Limb (tissue), 2 donors: ENCODE measurements at regions not wholly inside any gene's neighbourhood (a gene's known extent, or its start where the extent isn't known, plus 50 kb on each side); places are given as distances from the start of the nearest gene placed in this dataset.
A peak's percentile ranks its signal among the peaks of the same experiment; 100 is the strongest.
"Not testable (repeated sequence)": the region's sequence is repeated elsewhere in the genome, so short reads cannot be mapped to it uniquely, and the experiment has no call there.

Experiments
- DNase-seq, 2 donors: peaks; one replicate each; pipeline ENCODE4 v3.0.0-alpha.2; 2016; ENCODE audit errors: extremely low spot score in 2 of 2

GRCh38 chr2:64743739-64744330 lies 90.1 kb upstream of the SERTAD2 start:
- DNase-seq: no peak

DNA sequence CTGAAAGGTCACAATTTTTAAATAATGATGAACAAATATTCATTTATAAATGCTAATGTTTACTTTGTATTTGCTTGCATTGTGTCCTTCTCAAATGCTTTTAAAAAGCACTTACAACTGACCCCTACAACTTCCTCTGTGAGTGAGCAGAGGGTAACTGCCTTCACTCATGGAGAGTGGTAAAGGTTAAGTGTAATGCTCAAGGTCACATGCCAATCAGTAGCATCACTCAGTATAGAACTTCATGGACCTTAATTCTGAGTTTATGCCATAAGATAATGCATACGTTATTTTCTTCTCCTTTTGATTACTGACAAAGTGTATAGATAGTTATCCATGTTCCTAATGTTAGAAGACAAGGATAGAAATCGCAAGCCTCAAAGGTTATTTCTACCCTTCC lies 91.8 kb upstream of the SERTAD2 start:
- DNase-seq: no peak

- not testable (repeated sequence) for DNase-seq
Measured at GRCh38 chr2:64747690-64748091, 94.0 kb upstream of the SERTAD2 start.

DNA sequence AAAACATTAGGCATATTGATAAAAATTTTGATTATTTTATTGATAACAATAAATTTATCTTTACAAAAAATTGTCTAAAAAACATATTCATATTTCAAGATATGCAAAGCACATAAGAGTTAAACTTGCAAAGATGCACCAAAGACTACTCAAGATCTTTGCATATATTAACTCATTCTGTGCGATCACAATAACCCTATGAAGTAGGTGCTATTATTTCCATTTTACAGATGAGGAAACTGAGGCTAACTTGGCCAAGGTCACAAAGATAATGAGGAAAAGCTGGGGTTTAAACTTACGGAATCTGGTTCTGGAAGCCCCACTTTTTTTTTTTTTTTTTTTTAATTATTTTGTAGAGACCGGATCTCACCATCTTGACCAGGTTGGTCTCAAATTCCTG lies 94.4 kb upstream of the SERTAD2 start:
- no peak for DNase-seq

- no peak for DNase-seq
Measured at GRCh38 chr2:64748561-64748960, 94.8 kb upstream of the SERTAD2 start.

GRCh38 chr2:64749446-64749845 lies 95.7 kb upstream of the SERTAD2 start:
- DNase-seq: no peak

- DNase-seq: peak in 1 of 2 donors; percentile 79
Measured at GRCh38 chr2:64750001-64750816, 96.5 kb upstream of the SERTAD2 start.

GRCh38 chr2:64750817-64751285 lies 97.1 kb upstream of the SERTAD2 start:
- DNase-seq: peak; percentile 100

- peak in 1 of 2 donors; percentile 42 for DNase-seq
Measured at GRCh38 chr2:64751286-64752260, 97.9 kb upstream of the SERTAD2 start.

- no peak for DNase-seq
Measured at GRCh38 chr2:64753399-64753798, 99.7 kb upstream of the SERTAD2 start.

DNA sequence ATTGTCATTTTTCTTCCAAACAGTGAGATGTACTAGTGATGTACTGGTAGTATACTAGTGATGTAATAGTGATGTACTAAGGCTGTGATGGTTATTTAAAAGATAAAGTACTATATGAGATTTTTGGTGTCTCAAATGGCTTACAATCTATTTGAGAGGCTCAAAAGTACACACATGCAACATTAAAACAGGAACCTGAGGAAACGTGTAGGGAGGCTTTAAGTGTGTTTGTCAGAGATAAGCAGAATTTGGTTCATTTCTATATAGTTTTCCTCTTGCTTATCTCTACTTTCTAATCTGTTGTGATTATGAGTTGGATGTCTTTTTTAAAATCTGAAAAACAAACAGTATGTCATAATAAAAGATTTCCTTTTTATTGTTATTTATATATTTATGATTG lies 100.9 kb upstream of the SERTAD2 start:
- no peak for DNase-seq

GRCh38 chr2:64757126-64757525 lies 103.4 kb upstream of the SERTAD2 start:
- no peak for DNase-seq

- DNase-seq: no peak
Measured at GRCh38 chr2:64760128-64760527, 106.4 kb upstream of the SERTAD2 start.

- no peak for DNase-seq
Measured at GRCh38 chr2:64762301-64762997, 108.7 kb upstream of the SERTAD2 start.

DNA sequence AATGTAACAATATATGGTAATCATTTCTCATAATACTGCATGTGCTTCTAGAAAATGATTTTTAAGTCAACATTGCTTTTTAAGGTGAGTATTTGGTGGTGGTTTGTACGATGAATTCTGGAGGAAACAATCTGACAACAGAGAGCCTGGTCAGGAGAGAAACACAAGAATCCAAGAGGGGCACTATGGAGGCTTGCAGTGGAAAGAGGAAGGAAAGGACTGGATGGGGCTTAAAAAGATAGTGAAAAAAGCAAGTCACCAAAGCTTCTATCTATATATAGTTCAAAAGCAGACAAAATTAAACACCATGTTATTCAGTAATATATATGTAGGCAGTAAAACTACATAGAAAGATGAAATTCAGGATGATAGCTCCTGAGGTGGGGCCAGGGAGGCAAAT lies 109.4 kb upstream of the SERTAD2 start:
- no peak for DNase-seq

DNA sequence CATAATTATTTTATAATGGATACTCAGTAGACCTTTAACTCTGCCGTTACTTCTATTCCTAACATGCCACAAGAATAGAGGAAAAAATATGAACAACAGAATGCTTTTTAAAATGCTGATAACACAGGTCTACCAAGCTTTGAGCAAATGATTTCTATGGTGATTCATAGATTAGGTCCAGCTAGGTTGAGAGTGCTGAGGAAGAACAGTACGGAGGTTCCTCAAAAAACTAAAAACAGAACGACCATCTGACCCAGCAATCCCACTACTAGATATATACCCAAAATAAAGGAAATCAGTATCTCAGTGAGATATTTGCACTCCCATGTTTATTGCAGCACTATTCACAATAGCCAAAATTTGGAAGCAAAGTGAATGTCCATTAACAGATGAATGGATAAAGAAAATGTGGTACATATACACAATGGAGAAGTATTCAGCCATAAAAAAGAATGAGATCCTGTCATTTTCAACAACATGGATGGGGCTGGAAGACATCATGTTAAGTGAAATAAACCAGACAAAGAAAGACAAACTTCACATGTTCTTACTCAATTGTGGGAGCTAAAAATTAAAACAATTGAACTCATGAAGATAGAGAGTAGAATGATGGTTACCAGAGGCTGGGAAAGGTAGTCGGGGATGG lies 111.6 kb upstream of the SERTAD2 start:
- DNase-seq: no peak

GRCh38 chr2:64766841-64767669 lies 113.3 kb upstream of the SERTAD2 start:
- DNase-seq: peak in 1 of 2 donors; percentile 38

DNA sequence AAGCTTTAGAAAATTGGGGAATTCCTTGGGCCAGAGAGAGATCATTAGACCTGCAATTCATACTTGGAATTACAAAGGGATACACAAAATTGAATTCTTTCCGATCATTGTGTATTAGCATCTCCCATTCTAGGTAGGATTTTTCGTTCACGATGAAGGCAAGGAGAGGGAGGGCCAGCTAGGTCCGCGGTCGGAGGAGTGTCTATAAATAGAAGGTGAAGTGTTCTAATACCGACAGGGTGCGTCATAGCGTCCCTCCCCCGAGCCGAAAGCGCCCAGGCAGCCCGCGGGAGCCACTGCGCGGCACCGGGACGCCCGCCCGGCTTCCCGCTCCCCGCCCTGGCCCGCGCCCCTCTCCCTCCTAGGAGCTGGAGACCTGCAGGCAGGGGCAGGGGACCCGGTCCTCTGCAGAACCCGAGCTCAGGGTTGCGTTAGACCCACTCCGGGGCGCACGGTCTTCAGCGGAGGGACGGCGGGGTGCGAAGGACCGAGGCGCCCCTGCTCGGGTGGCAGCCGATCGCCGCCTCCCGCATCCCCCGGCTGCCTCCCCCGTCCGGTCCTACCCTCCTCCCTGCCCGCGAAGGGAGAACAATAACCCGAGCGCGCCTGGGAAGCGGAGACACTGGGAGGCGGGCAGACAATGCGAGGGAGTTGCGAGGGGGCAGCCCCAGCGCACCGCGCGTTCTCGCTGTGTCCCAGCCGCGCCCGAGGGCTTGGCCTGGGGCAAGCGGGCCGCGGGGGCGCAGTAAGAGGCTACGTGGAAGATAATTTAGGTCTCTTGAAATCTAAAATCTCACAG lies 114.2 kb upstream of the SERTAD2 start:
- peak; percentile 72 to 88 for DNase-seq

- DNase-seq: peak in 1 of 2 donors; percentile 30
Measured at GRCh38 chr2:64768491-64769005, 114.8 kb upstream of the SERTAD2 start.
